DND-41 (cell line): ENCODE measurements at regions not wholly inside any gene's neighbourhood (a gene's known extent, or its start where the extent isn't known, plus 50 kb on each side); places are given as distances from the start of the nearest gene placed in this dataset.

Source experiments
- ATAC-seq: fragments of 200-7000 bp; cut with Tn5 transposase; 3 replicates; pipeline ENCODE4 v1.9.1; 2021; ENCODE audit warnings: low read depth; ENCODE audit not compliant: insufficient read depth
- DNase-seq: peaks from one replicate; pipeline ENCODE4 v3.0.0-alpha.2; 2020
- H2AFZ ChIP-seq: 2 replicates; pipeline ENCODE4 v1.6.0; 2012; ENCODE audit warnings: low read depth, low read length
- H3K27ac ChIP-seq: 2 replicates; pipeline ENCODE4 v1.5.1; 2012; ENCODE audit warnings: low read length, inconsistent platforms
- H3K27me3 ChIP-seq: fragments of 200-600 bp; sonication (generic); 2 replicates; pipeline ENCODE4 v1.6.0; 2012; ENCODE audit warnings: low read length, mild to moderate bottlenecking, inconsistent platforms; ENCODE audit not compliant: insufficient read depth, poor library complexity
- H3K36me3 ChIP-seq: 2 replicates; pipeline ENCODE4 v1.5.1; 2012; ENCODE audit warnings: low read length, inconsistent platforms; ENCODE audit not compliant: insufficient read depth
- H3K4me1 ChIP-seq: 2 replicates; pipeline ENCODE4 v1.5.1; 2012; ENCODE audit warnings: mild to moderate bottlenecking, low read length; ENCODE audit not compliant: insufficient read depth
- H3K4me2 ChIP-seq: 2 replicates; pipeline ENCODE4 v1.6.0; 2012; ENCODE audit warnings: mild to moderate bottlenecking, moderate library complexity, low read length, inconsistent platforms; ENCODE audit not compliant: insufficient read depth
- H3K4me3 ChIP-seq, 2 experiments: fragments of 200-600 bp in 1 of 2; shearing (Covaris generic) in 1 of 2; 2 replicates each; pipeline ENCODE4 v1.5.1; 2012 to 2016; ENCODE audit warnings: inconsistent platforms in 2 of 2, low read length in 2 of 2, mild to moderate bottlenecking in 2 of 2, low read depth in 1 of 2, moderate library complexity in 1 of 2
- H3K79me2 ChIP-seq: 2 replicates; pipeline ENCODE4 v1.6.0; 2012; ENCODE audit warnings: low read length, inconsistent platforms; ENCODE audit not compliant: insufficient read depth
- H3K9ac ChIP-seq: 2 replicates; pipeline ENCODE4 v1.6.0; 2012; ENCODE audit warnings: low read depth, mild to moderate bottlenecking, inconsistent platforms, low read length, moderate library complexity
- H3K9me3 ChIP-seq: 2 replicates; pipeline ENCODE4 v1.5.1; 2012; ENCODE audit warnings: low read length, moderate library complexity, mild to moderate bottlenecking, inconsistent platforms; ENCODE audit not compliant: insufficient read depth, severe bottlenecking
- H4K20me1 ChIP-seq: 2 replicates; pipeline ENCODE4 v1.6.0; 2012; ENCODE audit warnings: low read length; ENCODE audit not compliant: insufficient read depth
- CTCF ChIP-seq: IDR thresholded peaks from 2 replicates; pipeline ENCODE4 v1.5.1; 2012; ENCODE audit warnings: borderline replicate concordance, low read length, moderate library complexity, mild to moderate bottlenecking; ENCODE audit not compliant: poor library complexity, severe bottlenecking; ENCODE audit errors: extremely low read depth
- EZH2 ChIP-seq: IDR thresholded peaks from 3 replicates; pipeline ENCODE4 v1.6.1; 2012; ENCODE audit warnings: borderline replicate concordance, low read depth, mild to moderate bottlenecking, moderate library complexity, low read length, inconsistent platforms; ENCODE audit not compliant: severe bottlenecking

GRCh38 chr9:107190061-107190935 is 92.8 kb upstream of the RAD23B start:
- Histone ChIP-seq H3K36me3 (no peaks in the 10 kb centered on the region), H4K20me1 (no peaks in the 10 kb centered on the region), H3K9ac (no peak overlapping the region), H3K79me2 (no peaks in the 10 kb centered on the region), H3K9me3 (no peaks in the 10 kb centered on the region), H3K4me3 (no peak overlapping the region), H3K27ac (no peak overlapping the region), H2AFZ (no peak overlapping the region), H3K4me1 (no peaks in the 10 kb centered on the region), H3K27me3 (no peaks in the 10 kb centered on the region), H3K4me2 (no peak overlapping the region)
- DNase-seq, result no peak
- no peak for TF ChIP-seq CTCF
- TF ChIP-seq EZH2, result no peak
- ATAC-seq, result no peak

GRCh38 chr9:107190936-107191290 is 92.2 kb upstream of the RAD23B start:
- no peaks in the 10 kb centered on the region for H4K20me1 ChIP-seq
- H3K4me2 ChIP-seq, result no peak overlapping the region
- H3K9me3 ChIP-seq, result no peaks in the 10 kb centered on the region

GRCh38 chr9:107193251-107193650 is 89.8 kb upstream of the RAD23B start:
- H3K4me2 ChIP-seq, result no peak overlapping the region
- no peak overlapping the region for H3K27ac ChIP-seq
- no peaks in the 10 kb centered on the region for H4K20me1 ChIP-seq
- H3K4me1 ChIP-seq, result no peaks in the 10 kb centered on the region
- H3K9ac ChIP-seq, result no peak overlapping the region
- H3K9me3 ChIP-seq, result no peaks in the 10 kb centered on the region
- H3K36me3 ChIP-seq, result no peaks in the 10 kb centered on the region
- no peaks in the 10 kb centered on the region for H3K27me3 ChIP-seq
- H2AFZ ChIP-seq, result no peak overlapping the region
- no peaks in the 10 kb centered on the region for H3K79me2 ChIP-seq
- H3K4me3 ChIP-seq, result no peak overlapping the region
- ATAC-seq (no peak), DNase-seq (no peak)
- TF ChIP-seq CTCF (no peak), EZH2 (no peak)

More at GRCh38 chr9:107190936-107191290, 92.2 kb upstream of the RAD23B start:
- TF ChIP-seq CTCF, result no peak
- no peak for TF ChIP-seq EZH2
- Histone ChIP-seq H3K79me2 (no peaks in the 10 kb centered on the region), H3K36me3 (no peaks in the 10 kb centered on the region), H3K4me3 (no peak overlapping the region), H3K27me3 (no peaks in the 10 kb centered on the region), H3K27ac (no peak overlapping the region), H3K4me1 (no peaks in the 10 kb centered on the region), H2AFZ (no peak overlapping the region), H3K9ac (no peak overlapping the region)
- no peak for ATAC-seq
- DNase-seq, result no peak

GRCh38 chr9:107198718-107199117 is 84.4 kb upstream of the RAD23B start:
- no peak for TF ChIP-seq CTCF
- TF ChIP-seq EZH2, result no peak
- Histone ChIP-seq H3K79me2 (no peaks in the 10 kb centered on the region), H3K4me1 (no peaks in the 10 kb centered on the region), H3K9me3 (no peaks in the 10 kb centered on the region), H3K4me2 (no peak overlapping the region), H2AFZ (no peak overlapping the region), H3K4me3 (no peak overlapping the region), H4K20me1 (no peaks in the 10 kb centered on the region), H3K36me3 (no peaks in the 10 kb centered on the region), H3K9ac (no peak overlapping the region), H3K27me3 (no peaks in the 10 kb centered on the region), H3K27ac (no peak overlapping the region)
- no peak for DNase-seq
- no peak for ATAC-seq
